WTC11 (cell line): ENCODE measurements at regions not wholly inside any gene's neighbourhood (a gene's known extent, or its start where the extent isn't known, plus 50 kb on each side); places are given as distances from the start of the nearest gene placed in this dataset.

Experiments used
- CTCF ChIP-seq: fragments of 200-600 bp; IDR thresholded peaks from 2 replicates; pipeline ENCODE4 v1.8.0; 2022; ENCODE audit warnings: antibody characterized with exemption
- IRF1 ChIP-seq: sonication (generic); formaldehyde crosslinking; IDR thresholded peaks from 2 replicates; pipeline ENCODE4 v1.8.0; 2023; ENCODE audit warnings: missing genetic modification reagents

- no peak for TF ChIP-seq CTCF
- no peak for TF ChIP-seq IRF1 (CRISPR knock-in tag)
Observed at GRCh38 chr14:79947440-79948054, 263.8 kb downstream of the DIO2 start.
